ENCODE measurements at regions not wholly inside any gene's neighbourhood (a gene's known extent, or its start where the extent isn't known, plus 50 kb on each side); places are given as distances from the start of the nearest gene placed in this dataset.

GRCh38 chr3:144384241-144384979 is 412.8 kb downstream of the DIPK2A start:
- Histone ChIP-seq H3K27me3 (no peaks in the 10 kb centered on the region), H3K4me3 (no peak overlapping the region), H3K36me3 (no peaks in the 10 kb centered on the region), H3K9me3 (no peaks in the 10 kb centered on the region), H3K27ac (no peak overlapping the region), H3K4me1 (no peaks in the 10 kb centered on the region)
- intact Hi-C loops (cut with DNase I) = no loop called here
- TF ChIP-seq POLR2AphosphoS5 (IDR thresholded peaks at IDR 0.05; ENCODE audit: insufficient read depth in 1 of 2, low read depth in 1 of 2) (peak in 1 of 2 donors; percentile 32), CTCF (IDR thresholded peaks at IDR 0.05) (no peak), POLR2A (IDR thresholded peaks at IDR 0.05) (no peak)
- DNase-seq (ENCODE audit: extremely low spot score in 2 of 2) = no peak

DNA sequence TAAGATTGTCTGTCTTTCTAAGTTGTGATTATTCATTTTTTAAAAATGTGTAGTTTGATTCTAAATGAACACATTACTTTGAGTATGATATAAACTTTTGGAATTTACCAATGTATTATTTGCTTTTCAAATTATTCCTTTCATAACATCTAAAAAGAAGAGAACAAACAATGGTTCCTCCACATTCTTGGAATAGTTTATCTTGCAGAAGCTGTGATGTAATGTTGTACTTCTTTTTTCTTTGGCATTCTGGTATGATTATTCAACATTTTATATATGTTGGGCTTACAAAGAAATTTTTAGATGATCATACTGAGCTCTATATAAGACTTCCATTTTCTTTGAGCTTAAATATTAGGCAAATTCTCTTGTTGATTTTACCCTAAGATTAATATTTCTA is 419.2 kb downstream of the DIPK2A start:
- intact Hi-C loops (cut with DNase I) = no loop called here
- DNase-seq (ENCODE audit: extremely low spot score in 2 of 2) = no peak
- H3K9me3 ChIP-seq = no peaks in the 10 kb centered on the region
- H3K4me1 ChIP-seq = no peaks in the 10 kb centered on the region
- H3K27ac ChIP-seq = no peak overlapping the region
- H3K36me3 ChIP-seq = no peaks in the 10 kb centered on the region
- H3K4me3 ChIP-seq = no peak overlapping the region
- TF ChIP-seq POLR2A (IDR thresholded peaks at IDR 0.05) (no peak), POLR2AphosphoS5 (IDR thresholded peaks at IDR 0.05; ENCODE audit: insufficient read depth in 1 of 2, low read depth in 1 of 2) (no peak), CTCF (IDR thresholded peaks at IDR 0.05) (no peak)
- H3K27me3 ChIP-seq = no peaks in the 10 kb centered on the region

GRCh38 chr3:144391236-144391635 is 419.6 kb downstream of the DIPK2A start:
- Histone ChIP-seq H3K27ac (no peak overlapping the region), H3K27me3 (no peaks in the 10 kb centered on the region), H3K4me3 (no peak overlapping the region), H3K9me3 (no peaks in the 10 kb centered on the region), H3K4me1 (no peaks in the 10 kb centered on the region), H3K36me3 (no peaks in the 10 kb centered on the region)
- no peak for TF ChIP-seq CTCF (IDR thresholded peaks at IDR 0.05)
- no peak for TF ChIP-seq POLR2AphosphoS5 (IDR thresholded peaks at IDR 0.05; ENCODE audit: insufficient read depth in 1 of 2, low read depth in 1 of 2)
- no peak for TF ChIP-seq POLR2A (IDR thresholded peaks at IDR 0.05)
- no peak for DNase-seq (ENCODE audit: extremely low spot score in 2 of 2)
- intact Hi-C loops (cut with DNase I) = no loop called here

GRCh38 chr3:144394032-144394431 is 422.4 kb downstream of the DIPK2A start:
- TF ChIP-seq POLR2AphosphoS5 (IDR thresholded peaks at IDR 0.05; ENCODE audit: insufficient read depth in 1 of 2, low read depth in 1 of 2) = peak in 1 of 2 donors; percentile 22
- no peak for TF ChIP-seq CTCF (IDR thresholded peaks at IDR 0.05)
- no peak for TF ChIP-seq POLR2A (IDR thresholded peaks at IDR 0.05)
- no peaks in the 10 kb centered on the region for H3K36me3 ChIP-seq
- no peaks in the 10 kb centered on the region for H3K4me1 ChIP-seq
- no peak overlapping the region for H3K27ac ChIP-seq
- H3K27me3 ChIP-seq = no peaks in the 10 kb centered on the region
- intact Hi-C loops (cut with DNase I) = no loop called here
- no peak for DNase-seq (ENCODE audit: extremely low spot score in 2 of 2)
- H3K9me3 ChIP-seq = no peaks in the 10 kb centered on the region
- H3K4me3 ChIP-seq = no peak overlapping the region

GRCh38 chr3:144402430-144402829 is 430.8 kb downstream of the DIPK2A start:
- H3K4me3 ChIP-seq = no peak overlapping the region
- no peaks in the 10 kb centered on the region for H3K4me1 ChIP-seq
- H3K36me3 ChIP-seq = no peaks in the 10 kb centered on the region
- no peaks in the 10 kb centered on the region for H3K27me3 ChIP-seq
- no peaks in the 10 kb centered on the region for H3K9me3 ChIP-seq
- intact Hi-C loops (cut with DNase I) = no loop called here
- TF ChIP-seq CTCF (IDR thresholded peaks at IDR 0.05) (no peak), POLR2A (IDR thresholded peaks at IDR 0.05) (no peak), POLR2AphosphoS5 (IDR thresholded peaks at IDR 0.05; ENCODE audit: insufficient read depth in 1 of 2, low read depth in 1 of 2) (no peak)
- DNase-seq (ENCODE audit: extremely low spot score in 2 of 2) = no peak
- H3K27ac ChIP-seq = no peak overlapping the region
